Heart right ventricle (tissue), 16 donors: ENCODE measurements at regions not wholly inside any gene's neighbourhood (a gene's known extent, or its start where the extent isn't known, plus 50 kb on each side); places are given as distances from the start of the nearest gene placed in this dataset.

Experiments
- ATAC-seq, 8 donors: fragments of 200-7000 bp; cut with Tn5 transposase; one replicate each; pipeline ENCODE4 v1.9.1; 2020; ENCODE audit warnings: mild to moderate bottlenecking in 8 of 8, moderate library complexity in 8 of 8, moderate number of reproducible peaks in 1 of 8
- DNase-seq, 2 donors: peaks; one replicate each; pipeline ENCODE4 v3.0.0-alpha.2; 2020
- H3K27ac ChIP-seq, 10 donors: fragments of 200-600 bp; sonication (generic) in 2 of 10; one replicate each; pipeline versions ENCODE4 v1.5.0 to v1.8.0; 2020 to 2022; ENCODE audit warnings: mild to moderate bottlenecking in 3 of 10
- H3K27me3 ChIP-seq, 7 donors: fragments of 200-600 bp; one replicate each; pipeline ENCODE4 v1.8.0; 2021 to 2022; ENCODE audit warnings: mild to moderate bottlenecking in 2 of 7
- H3K36me3 ChIP-seq, 9 donors: fragments of 200-600 bp; sonication (generic) in 1 of 9; one replicate each; pipeline versions ENCODE4 v1.5.0 to v1.8.0; 2020 to 2022; ENCODE audit warnings: mild to moderate bottlenecking in 2 of 9
- H3K4me1 ChIP-seq, 9 donors: fragments of 200-600 bp; sonication (generic) in 1 of 9; one replicate each; pipeline versions ENCODE4 v1.5.0 to v1.8.0; 2020 to 2022; ENCODE audit warnings: mild to moderate bottlenecking in 4 of 9
- H3K4me3 ChIP-seq, 10 donors: fragments of 200-600 bp; sonication (generic) in 2 of 10; one replicate each; pipeline versions ENCODE4 v1.5.0 to v1.8.0; 2020 to 2022; ENCODE audit warnings: mild to moderate bottlenecking in 7 of 10, moderate library complexity in 2 of 10
- H3K9me3 ChIP-seq, 11 donors: fragments of 200-600 bp in 10 of 11; sonication (generic) in 2 of 11; one replicate each; pipeline versions ENCODE4 v1.5.0 to v1.8.0; 2013 to 2022; ENCODE audit warnings: mild to moderate bottlenecking in 2 of 11, control low read depth in 1 of 11, moderate library complexity in 1 of 11
- WGBS, 2 donors: extraction: QIAGEN DNeasy Blood & Tissue Kit; methylation state at CpG; one replicate each; pipeline ENCODE4 v1.1.7; 2013; ENCODE audit warnings: inconsistent platforms in 1 of 2; 5-methylcytosine and 5-hydroxymethylcytosine counted together
- intact Hi-C, 10 donors: fragments of 100-400 bp; cut with DNase I; formaldehyde crosslinking; loops; one replicate each; pipeline versions ENCODE4 v1.11.1 to v1.14.2; 2022
- TF ChIP-seq, protein P1 (sequence below), 9 donors: fragments of 200-600 bp; sonication (generic) in 2 of 9; IDR thresholded peaks; one replicate each; pipeline versions ENCODE4 v1.5.0 to v1.8.0; 2021 to 2022; ENCODE audit warnings: antibody characterized with exemption in 9 of 9, mild to moderate bottlenecking in 5 of 9, moderate library complexity in 1 of 9
- donor health status: Arrhythmogenic right ventricular cardiomyopathy.
- donor health status: ischemic (EF 13 %, LVEDD 7.1; RV severe dilation, severe dysfunction).
- donor health status: healthy with polysubstance abuse.
- donor health status: DM: no; HTN: yes; CAD: no.
- donor health status: DM: no; HTN: no; CAD: no.
- donor health status: ischemic (EF 25% LVEDD 6.9; RV normal size, moderate dysfunction).
- donor health status: ischemic (EF 25% LVEDD 5.7; RV mildly dilated, moderate dysfunction).
- donor health status: healthy.
- donor health status: DM: yes; HTN: yes; CAD: no.
- donor health status: Ischemic cardiomyopathy.
- donor health status: ischemic (EF 35%, LVEDD 5.7; RV mildly dilated, moderate dysfunction).
- donor health status: nonischemic (EF 11% LVEDD 7.7; RV severe dilation, severe dysfunction).
- donor health status: DM: yes; HTN: yes; CAD: no.
- donor health status: PGD.
- donor health status: ischemic (EF 29% LVEDD 5.4; RV normal size, mild dysfunction).
- donor health status: nonischemic (EF 23%, LVEDD 6.1; RV moderate dilation, normal function).

DNA sequence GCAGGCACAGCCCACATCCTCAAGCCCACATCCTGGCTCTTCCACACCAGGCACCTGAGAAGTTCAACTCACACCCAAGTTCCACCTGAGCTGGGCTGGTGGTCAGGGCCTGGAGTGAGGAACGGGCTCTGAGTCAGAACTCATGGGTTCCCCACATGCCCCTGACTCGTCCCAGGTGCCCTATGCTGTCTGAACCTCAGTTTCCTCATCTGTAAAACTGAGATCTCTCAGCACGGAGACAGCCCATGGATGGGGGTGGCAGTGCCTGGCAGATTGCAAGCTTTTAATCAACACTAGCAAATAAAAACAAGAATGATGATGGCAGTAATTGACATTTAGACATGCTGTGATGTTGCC, 307.8 kb downstream of the NDUFA10 start:
- Histone ChIP-seq H3K4me1 (peaks cover 0 to 8% (median 0%) of the 10 kb centered on the region in 9 donors), H3K27me3 (peaks cover 0 to 8% (median 0%) of the 10 kb centered on the region in 7 donors), H3K4me3 (no peak overlapping the region), H3K9me3 (peaks cover 0 to 27% (median 9%) of the 10 kb centered on the region in 11 donors), H3K36me3 (no peaks in the 10 kb centered on the region), H3K27ac (no peak overlapping the region)
- TF ChIP-seq, protein P1, sequence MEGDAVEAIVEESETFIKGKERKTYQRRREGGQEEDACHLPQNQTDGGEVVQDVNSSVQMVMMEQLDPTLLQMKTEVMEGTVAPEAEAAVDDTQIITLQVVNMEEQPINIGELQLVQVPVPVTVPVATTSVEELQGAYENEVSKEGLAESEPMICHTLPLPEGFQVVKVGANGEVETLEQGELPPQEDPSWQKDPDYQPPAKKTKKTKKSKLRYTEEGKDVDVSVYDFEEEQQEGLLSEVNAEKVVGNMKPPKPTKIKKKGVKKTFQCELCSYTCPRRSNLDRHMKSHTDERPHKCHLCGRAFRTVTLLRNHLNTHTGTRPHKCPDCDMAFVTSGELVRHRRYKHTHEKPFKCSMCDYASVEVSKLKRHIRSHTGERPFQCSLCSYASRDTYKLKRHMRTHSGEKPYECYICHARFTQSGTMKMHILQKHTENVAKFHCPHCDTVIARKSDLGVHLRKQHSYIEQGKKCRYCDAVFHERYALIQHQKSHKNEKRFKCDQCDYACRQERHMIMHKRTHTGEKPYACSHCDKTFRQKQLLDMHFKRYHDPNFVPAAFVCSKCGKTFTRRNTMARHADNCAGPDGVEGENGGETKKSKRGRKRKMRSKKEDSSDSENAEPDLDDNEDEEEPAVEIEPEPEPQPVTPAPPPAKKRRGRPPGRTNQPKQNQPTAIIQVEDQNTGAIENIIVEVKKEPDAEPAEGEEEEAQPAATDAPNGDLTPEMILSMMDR (IDR thresholded peaks at IDR 0.05), result no peak
- intact Hi-C loops, result no loop called here
- 88 to 91% methylated on average over 3 of the region's 3 CpGs for WGBS, 2 donors
- ATAC-seq (no peak), DNase-seq (no peak)

DNA sequence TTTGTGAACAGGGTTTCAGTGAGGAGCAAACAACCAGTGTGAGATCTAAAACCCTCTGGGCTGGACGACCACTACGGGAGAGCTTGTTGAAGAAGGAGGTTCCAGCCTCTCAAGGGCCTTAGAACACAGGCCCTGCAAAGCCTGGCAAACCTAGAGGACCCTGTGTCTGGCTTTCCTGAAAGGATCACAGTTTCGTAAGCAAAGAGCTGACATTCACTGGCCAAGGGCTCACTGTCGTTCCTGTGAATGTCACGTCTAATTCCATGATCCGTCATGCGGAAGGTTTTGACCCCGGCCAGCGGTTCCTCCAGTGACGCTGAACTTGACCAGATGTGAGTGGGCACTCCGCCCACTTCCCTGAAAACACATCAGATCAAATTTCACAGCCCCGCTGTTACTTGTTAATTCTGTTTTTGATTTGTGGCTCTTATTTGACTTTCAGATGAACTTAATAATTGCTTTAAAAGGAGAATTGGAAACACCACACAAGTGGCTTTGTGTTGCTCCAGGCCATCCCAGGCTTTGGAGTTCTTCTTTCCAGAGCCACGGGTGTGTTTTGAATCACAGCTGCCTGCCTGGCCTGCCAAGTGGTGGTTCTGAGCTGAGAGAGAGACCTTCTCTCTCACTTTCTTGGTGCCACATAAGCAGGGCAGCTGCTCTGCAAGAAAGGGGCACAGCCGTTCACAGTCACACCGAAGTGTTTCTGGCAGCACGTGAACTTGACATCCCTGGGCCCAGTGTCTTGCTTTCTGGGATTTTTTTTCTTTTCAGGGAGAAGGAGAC, 308.4 kb downstream of the NDUFA10 start:
- peak in 5 of 8 donors; percentile 28 to 65 (median 39) for ATAC-seq
- Histone ChIP-seq H3K27me3 (peaks cover 0 to 4% (median 0%) of the 10 kb centered on the region in 7 donors), H3K4me3 (no peak overlapping the region), H3K27ac (no peak overlapping the region), H3K4me1 (peaks cover 0 to 8% (median 0%) of the 10 kb centered on the region in 9 donors), H3K9me3 (peaks cover 0 to 31% (median 9%) of the 10 kb centered on the region in 11 donors), H3K36me3 (no peaks in the 10 kb centered on the region)
- TF ChIP-seq, protein P1 (IDR thresholded peaks at IDR 0.05), result no peak
- WGBS, 2 donors, result 51 to 56% methylated on average over 16 of the region's 16 CpGs
- intact Hi-C loops, result no loop called here
- peak in 1 of 2 donors; percentile 41 for DNase-seq

DNA sequence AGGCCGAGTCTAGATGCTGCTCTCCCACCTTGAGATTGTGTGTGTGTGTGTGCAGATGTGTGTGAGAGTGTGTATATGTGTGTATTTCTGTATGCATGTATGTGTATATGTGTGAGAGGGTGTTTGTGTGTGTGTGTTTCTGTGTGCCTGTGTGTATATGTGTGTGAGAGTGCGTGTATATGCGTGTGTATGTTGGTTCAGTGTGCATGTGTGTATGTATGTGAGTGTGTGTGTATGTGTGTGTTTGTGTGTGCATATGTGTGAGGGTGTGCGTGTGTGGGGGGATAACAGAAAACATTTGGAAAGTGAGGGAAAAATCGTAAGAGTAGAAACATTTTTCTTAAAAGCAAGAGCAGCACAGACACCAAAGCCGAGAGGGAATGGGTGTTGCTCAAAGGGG, 309.1 kb downstream of the NDUFA10 start:
- Histone ChIP-seq H3K4me3 (no peak overlapping the region), H3K9me3 (peaks cover 0 to 35% (median 9%) of the 10 kb centered on the region in 11 donors), H3K36me3 (no peaks in the 10 kb centered on the region), H3K27ac (no peak overlapping the region), H3K4me1 (peaks cover 0 to 8% (median 0%) of the 10 kb centered on the region in 9 donors), H3K27me3 (peaks cover 0 to 2% (median 0%) of the 10 kb centered on the region in 7 donors)
- DNase-seq (no peak), ATAC-seq (no peak)
- WGBS, 2 donors, result 92 to 95% methylated on average over 6 of the region's 6 CpGs
- intact Hi-C loops, result no loop called here
- TF ChIP-seq, protein P1 (IDR thresholded peaks at IDR 0.05), result no peak

DNA sequence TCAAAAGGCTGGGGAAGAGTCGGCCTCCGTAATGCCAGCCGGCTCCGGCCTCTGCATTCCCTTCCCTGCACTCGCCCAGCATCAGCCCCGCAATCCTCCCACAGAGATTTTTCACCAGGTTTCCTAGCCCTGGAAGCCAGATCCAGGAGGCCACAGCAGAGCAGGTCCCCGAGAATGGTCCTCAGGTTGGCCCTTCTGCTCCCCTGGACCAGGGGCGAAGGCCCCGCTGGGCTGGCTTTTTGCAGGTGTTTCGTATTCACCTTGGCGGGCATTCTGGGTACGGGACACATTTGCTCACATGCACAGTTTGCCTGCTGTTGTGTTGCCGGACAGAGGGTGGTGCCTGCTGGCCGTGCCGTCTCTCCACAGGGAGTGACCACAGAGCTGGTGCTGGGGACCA, 309.5 kb downstream of the NDUFA10 start:
- peaks cover 0 to 39% (median 9%) of the 10 kb centered on the region in 11 donors for H3K9me3 ChIP-seq
- TF ChIP-seq, protein P1 (IDR thresholded peaks at IDR 0.05), result no peak
- no peak for ATAC-seq
- peaks cover 0 to 2% (median 0%) of the 10 kb centered on the region in 7 donors for H3K27me3 ChIP-seq
- 88 to 92% methylated on average over 15 of the region's 15 CpGs for WGBS, 2 donors
- intact Hi-C loops, result no loop called here
- no peaks in the 10 kb centered on the region for H3K36me3 ChIP-seq
- no peak overlapping the region for H3K27ac ChIP-seq
- peaks cover 0 to 8% (median 0%) of the 10 kb centered on the region in 9 donors for H3K4me1 ChIP-seq
- H3K4me3 ChIP-seq, result no peak overlapping the region
- DNase-seq, result no peak
